A673 (cell line): ENCODE measurements at regions not wholly inside any gene's neighbourhood (a gene's known extent, or its start where the extent isn't known, plus 50 kb on each side); places are given as distances from the start of the nearest gene placed in this dataset.

Experiments
- CTCF ChIP-seq: fragments of 300-800, 200-600 bp; sonication (generic); conservative IDR thresholded peaks from 2 replicates; pipeline ENCODE4 v1.5.1; 2017; ENCODE audit warnings: low read depth, mild to moderate bottlenecking, antibody characterized with exemption, low read length, moderate library complexity, mixed read lengths
- EZH2 ChIP-seq: fragments of 200-600 bp; sonication (generic); IDR thresholded peaks from 2 replicates; pipeline ENCODE4 v1.6.1; 2017; ENCODE audit warnings: borderline replicate concordance, low read depth, mild to moderate bottlenecking, mixed read lengths, antibody characterized with exemption, low read length; ENCODE audit not compliant: poor library complexity, severe bottlenecking

DNA sequence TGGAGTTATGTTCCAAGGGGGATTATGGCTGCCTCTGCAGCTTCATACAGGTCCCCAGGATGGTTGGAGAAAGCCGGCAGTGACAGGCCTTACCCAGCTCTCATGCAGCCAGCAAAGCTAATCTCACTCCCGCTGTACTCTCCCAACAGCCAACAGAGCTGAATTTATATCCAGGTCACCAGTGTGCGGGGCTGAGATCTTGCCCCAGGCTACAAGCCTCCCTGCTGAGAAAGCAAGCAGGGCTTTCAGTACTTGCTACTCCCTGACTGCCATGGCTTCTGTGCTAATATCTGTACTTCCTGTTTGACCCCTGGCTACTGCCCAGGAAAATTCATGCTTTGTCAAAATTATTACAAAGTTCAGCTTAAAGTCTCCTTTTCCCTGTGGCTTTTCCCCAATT is 92.9 kb downstream of the ATP23 start:
- no peak for TF ChIP-seq CTCF
- TF ChIP-seq EZH2, result no peak
